ENCODE measurements at regions not wholly inside any gene's neighbourhood (a gene's known extent, or its start where the extent isn't known, plus 50 kb on each side); places are given as distances from the start of the nearest gene placed in this dataset.

GRCh38 chr12:85693093-85693665 lies 143.0 kb downstream of the RASSF9 start:
- peak; percentile 10 for DNase-seq (ENCODE audit: low read depth)
- no peak overlapping the region for H3K4me3 ChIP-seq (ENCODE audit: low read depth, low read length)
- TF ChIP-seq MAX (IDR thresholded peaks at IDR 0.05; ENCODE audit: low read depth, low read length) (no peak), POLR2A (IDR thresholded peaks at IDR 0.05; ENCODE audit: extremely low read depth, insufficient read length) (no peak), MYC (IDR thresholded peaks at IDR 0.05; ENCODE audit: low read depth, low read length) (no peak)
- TF ChIP-seq, protein P1, sequence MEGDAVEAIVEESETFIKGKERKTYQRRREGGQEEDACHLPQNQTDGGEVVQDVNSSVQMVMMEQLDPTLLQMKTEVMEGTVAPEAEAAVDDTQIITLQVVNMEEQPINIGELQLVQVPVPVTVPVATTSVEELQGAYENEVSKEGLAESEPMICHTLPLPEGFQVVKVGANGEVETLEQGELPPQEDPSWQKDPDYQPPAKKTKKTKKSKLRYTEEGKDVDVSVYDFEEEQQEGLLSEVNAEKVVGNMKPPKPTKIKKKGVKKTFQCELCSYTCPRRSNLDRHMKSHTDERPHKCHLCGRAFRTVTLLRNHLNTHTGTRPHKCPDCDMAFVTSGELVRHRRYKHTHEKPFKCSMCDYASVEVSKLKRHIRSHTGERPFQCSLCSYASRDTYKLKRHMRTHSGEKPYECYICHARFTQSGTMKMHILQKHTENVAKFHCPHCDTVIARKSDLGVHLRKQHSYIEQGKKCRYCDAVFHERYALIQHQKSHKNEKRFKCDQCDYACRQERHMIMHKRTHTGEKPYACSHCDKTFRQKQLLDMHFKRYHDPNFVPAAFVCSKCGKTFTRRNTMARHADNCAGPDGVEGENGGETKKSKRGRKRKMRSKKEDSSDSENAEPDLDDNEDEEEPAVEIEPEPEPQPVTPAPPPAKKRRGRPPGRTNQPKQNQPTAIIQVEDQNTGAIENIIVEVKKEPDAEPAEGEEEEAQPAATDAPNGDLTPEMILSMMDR (IDR thresholded peaks at IDR 0.05; ENCODE audit: low read depth, low read length), result no peak

DNA sequence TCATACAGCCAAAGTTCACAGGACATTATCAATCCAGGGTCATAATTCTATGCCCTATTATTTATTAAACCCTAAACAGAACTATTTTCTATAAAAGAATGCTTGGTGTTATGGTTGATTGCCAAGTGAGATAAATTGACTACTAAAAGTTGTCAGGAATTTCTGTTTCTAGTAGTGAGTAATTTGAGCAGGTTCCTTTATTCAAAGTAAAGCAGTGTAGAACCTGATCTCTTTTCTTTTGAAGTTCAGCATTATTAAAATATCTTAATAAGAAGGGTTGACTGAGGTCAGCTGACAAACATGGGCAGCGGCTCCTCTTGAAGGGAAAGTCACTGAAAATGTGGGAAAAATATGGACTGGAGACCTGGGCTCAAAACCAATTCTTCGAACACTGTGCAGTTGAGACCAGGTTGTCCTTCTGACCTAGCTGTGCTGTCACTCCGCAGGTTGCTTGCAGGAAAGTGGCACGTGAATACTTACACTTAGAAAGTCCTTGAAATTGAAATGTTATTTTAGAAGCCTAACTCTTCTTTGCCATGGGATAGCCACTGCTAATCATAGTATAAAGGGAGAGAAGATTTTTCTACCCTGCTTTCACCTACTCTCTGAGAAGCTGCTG lies 141.0 kb downstream of the RASSF9 start:
- DNase-seq (ENCODE audit: low read depth), result no peak
- no peak overlapping the region for H3K4me3 ChIP-seq (ENCODE audit: low read depth, low read length)
- no peak for TF ChIP-seq POLR2A (IDR thresholded peaks at IDR 0.05; ENCODE audit: extremely low read depth, insufficient read length)
- TF ChIP-seq, protein P1 (IDR thresholded peaks at IDR 0.05; ENCODE audit: low read depth, low read length), result no peak
- TF ChIP-seq MAX (IDR thresholded peaks at IDR 0.05; ENCODE audit: low read depth, low read length), result no peak

- no peak for DNase-seq (ENCODE audit: low read depth)
- TF ChIP-seq MAX (IDR thresholded peaks at IDR 0.05; ENCODE audit: low read depth, low read length), result no peak
- TF ChIP-seq POLR2A (IDR thresholded peaks at IDR 0.05; ENCODE audit: extremely low read depth, insufficient read length), result no peak
- TF ChIP-seq MYC (IDR thresholded peaks at IDR 0.05; ENCODE audit: low read depth, low read length), result no peak
- H3K4me3 ChIP-seq (ENCODE audit: low read depth, low read length), result no peak overlapping the region
Observed at GRCh38 chr12:85697003-85697402, 139.2 kb downstream of the RASSF9 start.

DNA sequence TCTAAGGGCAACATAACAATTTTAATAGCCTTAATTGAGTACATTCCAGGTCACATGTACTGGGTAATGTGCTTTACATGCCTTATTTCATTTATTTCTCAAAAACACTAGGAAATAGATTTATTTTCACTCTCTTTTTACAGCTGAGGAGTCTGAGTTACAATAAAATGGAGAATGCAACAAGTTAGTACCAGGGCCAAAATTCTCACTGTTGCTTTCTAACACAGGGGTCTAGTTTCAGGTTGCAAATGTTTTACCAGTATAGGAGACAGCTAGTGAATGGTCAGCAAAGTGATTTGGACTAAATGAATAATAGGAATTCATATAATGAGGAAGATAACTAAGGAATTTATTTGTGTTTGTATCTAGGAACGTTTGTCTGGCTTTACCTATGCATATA lies 137.3 kb downstream of the RASSF9 start:
- TF ChIP-seq POLR2A (IDR thresholded peaks at IDR 0.05; ENCODE audit: extremely low read depth, insufficient read length) (no peak), MAX (IDR thresholded peaks at IDR 0.05; ENCODE audit: low read depth, low read length) (no peak), MYC (IDR thresholded peaks at IDR 0.05; ENCODE audit: low read depth, low read length) (no peak)
- TF ChIP-seq, protein P1 (IDR thresholded peaks at IDR 0.05; ENCODE audit: low read depth, low read length), result no peak
- no peak for DNase-seq (ENCODE audit: low read depth)
- no peak overlapping the region for H3K4me3 ChIP-seq (ENCODE audit: low read depth, low read length)

DNA sequence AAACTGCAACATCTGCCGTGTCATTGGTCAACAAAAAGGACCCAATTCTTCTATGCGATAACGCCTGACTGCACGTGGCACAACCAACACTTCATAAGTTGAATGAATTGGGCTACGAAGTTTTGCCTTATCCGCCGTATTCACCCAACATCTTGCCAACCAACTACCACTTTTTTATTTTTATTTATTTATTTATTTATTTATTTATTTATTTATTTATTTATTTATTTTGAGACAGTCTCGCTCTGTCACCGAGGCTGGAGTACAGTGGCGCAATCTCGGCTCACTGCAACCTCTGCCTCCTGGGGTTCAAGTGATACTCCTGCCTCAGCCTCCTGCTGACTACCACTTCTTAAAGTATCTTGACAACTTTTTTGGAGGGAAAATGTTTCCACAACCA lies 127.4 kb downstream of the RASSF9 start:
- H3K4me3 ChIP-seq (ENCODE audit: low read depth, low read length), result no peak overlapping the region
- TF ChIP-seq MAX (IDR thresholded peaks at IDR 0.05; ENCODE audit: low read depth, low read length) (no peak), MYC (IDR thresholded peaks at IDR 0.05; ENCODE audit: low read depth, low read length) (no peak), POLR2A (IDR thresholded peaks at IDR 0.05; ENCODE audit: extremely low read depth, insufficient read length) (no peak)
- TF ChIP-seq, protein P1 (IDR thresholded peaks at IDR 0.05; ENCODE audit: low read depth, low read length), result no peak
- DNase-seq (ENCODE audit: low read depth), result no peak

DNA sequence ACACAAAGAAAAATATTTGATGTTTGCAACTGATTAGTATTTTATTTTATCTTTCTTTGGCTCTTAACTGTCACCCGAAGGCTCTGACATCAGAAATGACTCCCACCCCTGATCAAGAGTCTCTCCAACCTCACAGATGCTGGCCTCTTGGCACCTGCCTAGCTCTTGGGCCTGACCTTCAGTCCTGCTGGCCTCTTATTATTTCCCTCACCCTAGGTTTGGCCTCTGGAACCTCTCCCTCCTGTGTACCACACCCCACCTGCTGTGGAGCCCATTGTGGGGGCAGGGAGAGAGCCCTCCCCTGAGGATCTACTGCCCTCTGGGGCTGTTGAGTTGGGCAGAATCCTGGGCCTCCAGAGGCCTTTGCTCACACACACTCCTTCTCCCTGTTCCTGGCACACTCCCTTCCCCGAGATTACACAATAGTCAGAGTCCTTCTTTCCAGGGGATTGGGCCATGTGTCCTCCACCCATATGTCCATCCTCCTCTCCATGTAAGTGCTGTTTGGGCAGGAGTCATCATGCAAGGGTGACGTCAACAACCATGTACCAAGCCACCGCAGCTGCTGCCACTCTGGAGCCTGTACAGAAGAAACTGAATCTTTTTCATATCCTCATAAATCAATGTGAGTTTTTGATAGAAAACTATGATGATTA lies 124.3 kb downstream of the RASSF9 start:
- DNase-seq (ENCODE audit: low read depth), result no peak
- no peak overlapping the region for H3K4me3 ChIP-seq (ENCODE audit: low read depth, low read length)
- TF ChIP-seq MYC (IDR thresholded peaks at IDR 0.05; ENCODE audit: low read depth, low read length), result no peak
- no peak for TF ChIP-seq POLR2A (IDR thresholded peaks at IDR 0.05; ENCODE audit: extremely low read depth, insufficient read length)
- no peak for TF ChIP-seq MAX (IDR thresholded peaks at IDR 0.05; ENCODE audit: low read depth, low read length)
- TF ChIP-seq, protein P1 (IDR thresholded peaks at IDR 0.05; ENCODE audit: low read depth, low read length), result no peak
